NCI-H1694 treated with DMSO at 0.1 percent for 48 hours (cell line): ENCODE measurements at regions not wholly inside any gene's neighbourhood (a gene's known extent, or its start where the extent isn't known, plus 50 kb on each side); places are given as distances from the start of the nearest gene placed in this dataset.

Experiments
- DNase-seq: peaks from one replicate; lab custom pipeline; 2025; lab: John Stamatoyannopoulos, UW

- DNase-seq = no peak
These were observed 178.0 kb upstream of the BMPER start for GRCh38 chr7:33727315-33727714.

DNA sequence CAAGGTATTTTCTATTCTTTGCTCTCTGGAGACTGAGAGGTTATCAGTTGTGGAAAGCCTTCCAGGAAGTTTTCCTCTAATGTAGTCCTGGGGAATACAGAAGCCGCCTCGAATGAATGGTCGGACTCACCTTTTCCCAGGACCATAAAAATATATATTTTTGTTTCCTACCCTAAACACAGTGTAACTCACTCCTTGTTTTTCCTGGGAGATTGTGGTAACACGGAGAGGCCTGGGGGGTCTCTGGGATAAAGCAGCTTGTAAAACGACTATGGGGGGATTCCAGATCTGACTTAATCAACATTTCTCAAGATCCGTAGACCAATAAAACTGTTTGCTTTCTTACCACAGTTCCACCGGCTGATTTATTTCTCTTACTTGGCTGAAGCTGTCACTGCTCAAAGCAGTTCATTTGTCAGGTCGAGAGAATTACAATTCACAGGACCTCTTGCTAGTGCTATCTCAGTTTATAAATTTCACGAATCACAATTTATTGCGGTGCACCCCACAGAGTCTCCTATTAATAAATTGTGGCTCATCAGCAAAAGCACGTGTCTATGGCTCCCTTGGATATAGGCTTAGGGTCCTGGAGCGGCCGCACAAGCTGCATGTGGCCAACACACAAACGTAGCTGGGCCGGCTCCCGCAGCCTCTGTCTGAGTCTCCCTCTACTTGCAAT is 176.3 kb upstream of the BMPER start:
- no peak for DNase-seq

DNA sequence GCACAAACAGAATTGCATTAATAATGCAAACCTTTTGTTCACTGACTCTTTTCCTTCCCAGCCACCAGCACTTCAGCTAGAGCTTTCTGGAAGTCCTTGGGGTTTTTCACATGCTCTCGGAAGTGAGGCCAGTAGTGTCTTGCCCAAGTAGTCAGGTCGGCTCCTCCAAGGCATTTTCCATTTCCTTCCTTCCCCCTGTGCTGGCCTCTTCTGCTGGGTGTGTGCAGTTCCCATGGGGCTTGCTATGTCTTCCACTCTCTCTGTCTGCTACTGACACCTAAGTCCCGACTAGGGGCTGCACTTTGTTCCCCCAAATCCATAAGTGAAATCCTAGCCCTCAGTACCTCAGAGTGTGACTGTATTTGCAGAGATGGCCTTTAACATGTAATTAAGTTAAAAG is 175.6 kb upstream of the BMPER start:
- DNase-seq = no peak

DNA sequence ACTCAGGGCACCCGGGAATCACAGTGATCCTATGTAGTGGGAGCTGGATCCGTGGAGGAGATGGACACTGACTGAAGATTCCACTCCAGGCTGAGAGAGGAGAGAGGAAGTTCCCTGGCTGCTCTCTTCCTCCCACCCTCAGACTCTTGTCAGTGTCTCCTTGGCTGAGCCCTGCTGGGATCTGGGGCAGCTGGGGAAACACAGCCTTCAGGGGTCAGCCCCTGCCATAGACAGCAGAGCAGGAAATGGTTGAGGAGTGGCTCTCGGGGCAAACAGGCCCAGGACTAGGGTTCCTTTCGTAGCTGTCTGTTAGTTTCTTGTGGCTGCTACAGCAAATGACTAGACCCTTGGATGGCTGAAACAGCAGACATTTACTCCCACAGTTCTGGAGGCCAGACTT is 174.4 kb upstream of the BMPER start:
- no peak for DNase-seq

DNA sequence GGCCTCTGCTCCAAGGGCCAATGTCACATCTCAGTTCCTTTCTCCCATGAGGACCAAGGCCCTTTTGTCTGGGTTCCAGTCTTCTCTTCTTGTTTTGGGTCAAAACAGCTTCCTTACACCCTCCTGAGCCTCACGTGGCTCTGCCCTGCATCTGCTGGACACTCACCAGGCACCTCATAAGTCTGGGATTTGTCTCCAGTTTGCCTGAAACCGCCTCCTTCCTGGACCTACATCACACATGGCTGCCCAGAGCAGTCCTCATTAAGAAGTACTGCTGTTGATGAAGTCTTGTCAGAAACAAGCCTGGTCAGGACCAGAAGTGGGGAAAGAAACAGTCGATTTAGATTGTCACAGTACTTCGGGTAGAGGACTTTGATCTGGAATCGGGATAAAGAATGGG is 173.4 kb upstream of the BMPER start:
- no peak for DNase-seq

DNA sequence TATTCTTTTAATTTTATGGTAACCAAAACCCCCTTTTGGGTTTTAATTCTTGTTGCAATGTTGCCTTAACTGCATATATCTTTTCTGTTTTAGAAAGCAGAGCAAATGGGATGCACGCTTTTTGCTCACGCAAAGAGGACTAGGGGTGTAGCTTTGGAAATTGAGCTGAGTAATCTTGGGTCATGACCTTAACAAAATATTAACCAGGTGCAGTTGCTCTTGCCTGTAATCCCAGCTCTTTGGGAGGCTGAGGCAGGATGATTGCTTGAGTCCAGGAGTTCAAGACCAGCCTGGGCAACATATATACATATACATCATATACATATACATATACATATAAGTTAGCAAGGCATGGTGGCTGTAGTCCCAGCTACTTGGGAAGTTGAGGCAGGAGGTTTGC is 172.9 kb upstream of the BMPER start:
- no peak for DNase-seq

GRCh38 chr7:33733870-33734650 is 171.3 kb upstream of the BMPER start:
- DNase-seq = no peak

DNA sequence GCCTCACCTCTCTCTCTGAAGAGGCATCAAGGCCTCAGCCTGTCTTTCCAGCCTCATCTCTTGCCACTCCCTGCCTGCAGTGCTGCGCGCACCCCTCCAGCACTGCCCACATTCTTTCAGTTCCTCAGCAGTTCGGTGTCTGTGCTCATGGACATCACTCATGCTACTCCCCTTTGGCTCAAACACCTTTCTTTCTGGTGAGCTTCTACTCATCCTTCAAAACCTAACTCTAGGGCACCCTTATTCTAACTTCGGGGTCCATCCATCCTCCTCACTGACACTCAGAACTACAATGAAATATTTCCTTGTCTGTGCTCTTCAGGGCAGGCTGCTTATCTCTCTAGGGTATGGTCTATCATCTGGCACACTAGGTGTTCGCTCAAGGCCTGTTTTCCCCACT is 169.9 kb upstream of the BMPER start:
- DNase-seq = no peak

DNA sequence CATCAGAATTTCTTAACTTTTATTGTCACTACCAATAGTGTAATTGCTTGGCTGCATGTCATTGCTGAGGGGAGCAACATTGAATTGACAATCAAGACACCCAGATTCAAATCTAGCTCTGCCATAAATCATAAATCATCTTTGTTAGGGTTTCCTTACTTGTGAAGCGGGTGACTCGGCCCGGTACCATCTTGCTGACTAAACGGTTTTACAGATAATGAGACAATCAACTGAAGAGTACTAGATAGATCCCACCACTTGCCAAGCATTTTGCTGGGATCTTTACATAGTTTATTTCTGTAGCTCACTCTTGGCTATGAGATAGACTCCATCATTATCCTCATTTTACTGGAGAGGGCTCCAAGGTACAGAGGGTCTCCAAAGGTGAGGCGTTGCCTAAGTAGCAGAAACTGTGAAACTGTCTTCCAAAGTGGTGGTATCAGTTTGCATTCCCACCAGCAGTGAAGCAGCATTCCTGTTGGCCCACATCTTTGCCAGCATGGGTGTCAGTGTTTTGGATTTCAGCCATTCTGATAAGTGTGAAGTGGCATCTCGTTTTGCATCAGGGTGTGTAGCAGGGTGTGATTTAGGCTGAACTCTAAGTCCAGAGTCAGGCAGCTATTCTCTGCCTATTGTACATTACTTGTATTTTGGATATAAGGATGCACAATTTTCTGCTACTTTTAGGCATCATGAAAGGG is 168.7 kb upstream of the BMPER start:
- no peak for DNase-seq

- DNase-seq = no peak
These were observed 166.9 kb upstream of the BMPER start for GRCh38 chr7:33738260-33738935.

DNA sequence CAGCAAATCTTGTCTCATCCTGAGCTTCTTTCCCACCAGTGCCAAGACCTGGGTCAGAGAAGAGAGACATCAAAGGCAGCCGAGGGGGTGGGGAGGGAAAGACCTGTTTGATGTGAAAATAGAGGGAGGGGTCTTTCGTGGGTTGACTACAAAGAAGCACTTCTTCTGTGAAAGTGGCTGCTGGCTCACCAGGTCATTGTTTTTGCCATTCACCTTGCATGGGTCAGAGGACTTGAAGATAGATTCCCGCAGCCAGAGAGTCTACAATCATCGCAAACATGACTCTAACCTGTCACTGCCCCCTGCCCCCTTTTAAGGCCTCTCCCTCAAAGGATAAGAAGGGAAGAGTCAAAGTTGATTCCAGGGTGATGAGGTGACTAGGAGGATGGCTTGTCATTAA is 166.1 kb upstream of the BMPER start:
- no peak for DNase-seq

- no peak for DNase-seq
These were observed 162.8 kb upstream of the BMPER start for GRCh38 chr7:33742521-33742920.

- no peak for DNase-seq
These were observed 162.2 kb upstream of the BMPER start for GRCh38 chr7:33742999-33743587.

- no peak for DNase-seq
These were observed 161.7 kb upstream of the BMPER start for GRCh38 chr7:33743594-33743993.

DNA sequence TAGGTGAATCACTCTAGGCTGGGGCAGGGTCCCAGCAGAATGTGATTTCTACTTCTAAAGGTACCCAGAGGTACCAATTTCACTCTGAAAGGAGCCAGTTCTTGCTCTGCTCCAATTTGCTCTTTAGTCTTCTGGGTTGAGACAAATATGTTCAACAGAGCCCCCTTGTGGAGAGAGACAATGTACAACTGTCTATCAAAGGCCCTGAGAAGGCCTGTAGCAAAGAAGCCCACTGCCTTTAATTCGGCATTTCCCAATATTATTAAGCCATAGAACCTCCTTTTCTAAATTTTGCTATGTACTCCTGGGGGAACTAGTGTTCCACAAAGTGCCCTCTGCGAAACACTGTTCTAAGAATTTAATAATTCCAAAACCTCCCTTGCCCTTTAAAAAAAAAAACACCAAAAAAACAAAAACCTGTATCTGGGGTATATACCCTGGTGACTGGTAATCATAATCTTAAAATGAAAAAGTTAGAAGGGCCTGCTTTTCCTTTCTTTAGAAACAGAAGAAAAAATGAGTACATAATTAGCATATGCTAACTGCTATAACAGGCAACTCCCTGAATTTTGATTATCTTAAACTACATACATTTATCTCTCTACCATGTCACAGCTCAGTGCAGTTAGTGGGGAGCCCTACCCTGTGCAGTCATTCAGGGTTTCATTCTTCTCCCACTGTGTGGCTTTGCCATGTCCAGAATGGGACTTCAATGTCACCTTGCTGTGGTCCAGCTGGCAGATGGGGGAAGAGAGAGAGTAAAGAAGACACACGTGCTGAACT is 160.9 kb upstream of the BMPER start:
- DNase-seq = peak; percentile 24

DNA sequence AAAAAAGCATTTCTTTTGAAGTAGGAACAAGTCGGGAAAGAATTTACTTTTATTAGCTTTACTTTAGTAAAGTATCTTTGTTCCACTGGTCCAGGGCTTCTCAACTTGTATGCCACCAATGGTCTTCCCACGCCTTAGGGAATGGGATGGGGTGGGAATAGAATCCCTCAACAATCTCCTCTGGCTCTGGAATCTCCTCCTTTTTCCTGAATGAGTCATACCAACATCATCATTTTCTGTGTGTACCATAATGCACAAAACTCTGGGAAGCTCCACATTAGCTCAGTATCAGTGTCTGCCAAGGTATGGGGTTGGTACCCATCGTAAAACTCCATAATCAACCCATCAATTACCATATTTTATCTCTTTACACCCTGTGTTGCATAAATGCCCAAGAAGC is 159.4 kb upstream of the BMPER start:
- no peak for DNase-seq

DNA sequence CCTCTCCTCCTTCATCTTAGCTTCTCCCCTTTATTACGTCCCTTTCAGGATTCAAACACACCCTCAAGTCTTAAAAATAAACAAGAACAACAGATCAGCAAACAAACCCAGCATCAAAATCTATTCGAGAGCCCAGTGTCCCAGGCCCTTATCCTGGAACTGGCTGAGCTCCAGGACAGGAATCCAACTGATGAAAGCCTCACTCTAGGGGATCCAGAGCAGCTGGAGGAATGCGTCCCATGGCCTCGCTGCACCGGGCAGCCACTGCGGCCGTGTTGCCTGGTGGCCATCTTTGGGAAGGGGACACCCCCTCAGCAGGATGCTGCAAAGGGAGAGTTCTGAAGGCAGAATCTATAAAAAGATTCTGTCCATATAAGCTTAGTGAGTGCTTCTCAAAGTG is 156.5 kb upstream of the BMPER start:
- no peak for DNase-seq

GRCh38 chr7:33750177-33750576 is 155.2 kb upstream of the BMPER start:
- no peak for DNase-seq

DNA sequence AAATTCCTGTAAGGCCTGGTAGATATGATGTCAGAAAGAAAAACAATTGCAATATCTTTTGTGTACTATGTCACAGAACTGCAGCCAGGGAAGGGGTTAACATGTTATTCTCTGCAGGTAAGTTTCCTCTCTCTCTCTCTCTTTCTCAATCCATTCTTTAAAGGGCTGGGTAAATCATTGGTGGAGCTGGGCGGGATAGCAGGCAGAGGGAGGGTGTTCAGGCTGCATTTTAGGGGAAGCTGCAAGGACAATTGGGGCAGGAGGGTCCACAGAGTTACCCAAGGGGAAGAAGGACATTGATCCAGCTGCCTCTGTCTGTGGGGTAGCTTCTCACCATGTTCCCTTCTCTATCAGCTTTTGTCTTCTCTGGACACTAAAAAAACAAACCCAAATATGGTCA is 153.9 kb upstream of the BMPER start:
- no peak for DNase-seq

- no peak for DNase-seq
These were observed 151.3 kb upstream of the BMPER start for GRCh38 chr7:33753881-33754525.
